Stimulated activated CD8-positive, alpha-beta memory T cell treated with anti-CD3 and anti-CD28 coated beads, Interleukin-12 subunit alpha, Interleukin-12 subunit beta, amount 100 ng/mL, for 24 hours (primary cell): ENCODE measurements at regions not wholly inside any gene's neighbourhood (a gene's known extent, or its start where the extent isn't known, plus 50 kb on each side); places are given as distances from the start of the nearest gene placed in this dataset.

Source experiments
- DNase-seq: peaks from one replicate; pipeline ENCODE4 v3.0.0-alpha.2; 2020; ENCODE audit errors: extremely low read depth

GRCh38 chr4:178395798-178396197 is 953.6 kb upstream of the AGA start:
- DNase-seq, result no peak

GRCh38 chr4:178412455-178412854 is 970.2 kb upstream of the AGA start:
- no peak for DNase-seq

- no peak for DNase-seq
Observed at GRCh38 chr4:178414042-178414441, 971.8 kb upstream of the AGA start.

GRCh38 chr4:178414881-178415446 is 972.7 kb upstream of the AGA start:
- no peak for DNase-seq

- no peak for DNase-seq
Observed at GRCh38 chr4:178415925-178416324, 973.7 kb upstream of the AGA start.

- DNase-seq, result no peak
Observed at GRCh38 chr4:178423366-178423765, 981.1 kb upstream of the AGA start.

GRCh38 chr4:178426871-178427270 is 984.6 kb upstream of the AGA start:
- DNase-seq, result no peak

GRCh38 chr4:178427663-178428062 is 985.4 kb upstream of the AGA start:
- DNase-seq, result no peak

- no peak for DNase-seq
Observed at GRCh38 chr4:178448372-178449035, 1006.3 kb upstream of the AGA start.

GRCh38 chr4:178450614-178451013 is 1008.4 kb upstream of the AGA start:
- DNase-seq, result no peak

GRCh38 chr4:178453057-178453456 is 1010.8 kb upstream of the AGA start:
- no peak for DNase-seq

- no peak for DNase-seq
Observed at GRCh38 chr4:178457286-178457685, 1015.0 kb upstream of the AGA start.

- DNase-seq, result no peak
Observed at GRCh38 chr4:178462710-178463109, 1020.5 kb upstream of the AGA start.

- no peak for DNase-seq
Observed at GRCh38 chr4:178463747-178464146, 1021.5 kb upstream of the AGA start.

- DNase-seq, result no peak
Observed at GRCh38 chr4:178470996-178471784, 1029.0 kb upstream of the AGA start.

GRCh38 chr4:178471994-178472393 is 1029.8 kb upstream of the AGA start:
- DNase-seq, result no peak

- no peak for DNase-seq
Observed at GRCh38 chr4:178480105-178480504, 1037.9 kb upstream of the AGA start.

GRCh38 chr4:178480881-178481280 is 1038.6 kb upstream of the AGA start:
- no peak for DNase-seq

- DNase-seq, result no peak
Observed at GRCh38 chr4:178481564-178481963, 1039.3 kb upstream of the AGA start.

GRCh38 chr4:178523038-178523437 is 1080.8 kb upstream of the AGA start:
- no peak for DNase-seq

- no peak for DNase-seq
Observed at GRCh38 chr4:178535939-178536579, 1093.8 kb upstream of the AGA start.

- no peak for DNase-seq
Observed at GRCh38 chr4:178553201-178553600, 1111.0 kb upstream of the AGA start.

- no peak for DNase-seq
Observed at GRCh38 chr4:178554352-178554751, 1112.1 kb upstream of the AGA start.
